ENCODE measurements at regions not wholly inside any gene's neighbourhood (a gene's known extent, or its start where the extent isn't known, plus 50 kb on each side); places are given as distances from the start of the nearest gene placed in this dataset.

- DNase-seq = no peak
- TF ChIP-seq POLR2A (IDR thresholded peaks at IDR 0.05; ENCODE audit: low read length) = no peak
- TF ChIP-seq GATA1 (IDR thresholded peaks at IDR 0.05; ENCODE audit: low read depth, low read length) = no peak
These were observed 58.8 kb upstream of the MAMDC2 start for GRCh38 chr9:69984831-69985230.

- no peak for DNase-seq
- TF ChIP-seq POLR2A (IDR thresholded peaks at IDR 0.05; ENCODE audit: low read length) = no peak
- TF ChIP-seq GATA1 (IDR thresholded peaks at IDR 0.05; ENCODE audit: low read depth, low read length) = no peak
These were observed 57.7 kb upstream of the MAMDC2 start for GRCh38 chr9:69985971-69986370.

- TF ChIP-seq GATA1 (IDR thresholded peaks at IDR 0.05; ENCODE audit: low read depth, low read length) = no peak
- no peak for DNase-seq
These were observed 56.7 kb upstream of the MAMDC2 start for GRCh38 chr9:69986970-69987369.

- TF ChIP-seq GATA1 (IDR thresholded peaks at IDR 0.05; ENCODE audit: low read depth, low read length) (no peak), POLR2A (IDR thresholded peaks at IDR 0.05; ENCODE audit: low read length) (no peak)
- DNase-seq = no peak
These were observed 56.2 kb upstream of the MAMDC2 start for GRCh38 chr9:69987457-69987856.

- no peak for TF ChIP-seq POLR2A (IDR thresholded peaks at IDR 0.05; ENCODE audit: low read length)
- TF ChIP-seq GATA1 (IDR thresholded peaks at IDR 0.05; ENCODE audit: low read depth, low read length) = no peak
- DNase-seq = no peak
These were observed 50.5 kb upstream of the MAMDC2 start for GRCh38 chr9:69993110-69993509.
